ENCODE measurements at regions not wholly inside any gene's neighbourhood (a gene's known extent, or its start where the extent isn't known, plus 50 kb on each side); places are given as distances from the start of the nearest gene placed in this dataset.

GRCh38 chr4:8732681-8733243 is 138.9 kb downstream of the HMX1 start:
- 76% methylated on average over 4 of the region's 5 CpGs for WGBS
- Histone ChIP-seq H3K36me3 (no peaks in the 10 kb centered on the region), H3K4me3 (no peak overlapping the region), H3K27ac (no peak overlapping the region), H3K27me3 (replicated peaks; ENCODE audit: insufficient read depth) (no peaks in the 10 kb centered on the region), H3K9me3 (no peaks in the 10 kb centered on the region), H3K4me1 (replicated peaks) (no peaks in the 10 kb centered on the region)
- TF ChIP-seq POLR2A (IDR thresholded peaks at IDR 0.05) (no peak), POLR2AphosphoS5 (IDR thresholded peaks at IDR 0.05) (no peak)
- TF ChIP-seq, protein P1, sequence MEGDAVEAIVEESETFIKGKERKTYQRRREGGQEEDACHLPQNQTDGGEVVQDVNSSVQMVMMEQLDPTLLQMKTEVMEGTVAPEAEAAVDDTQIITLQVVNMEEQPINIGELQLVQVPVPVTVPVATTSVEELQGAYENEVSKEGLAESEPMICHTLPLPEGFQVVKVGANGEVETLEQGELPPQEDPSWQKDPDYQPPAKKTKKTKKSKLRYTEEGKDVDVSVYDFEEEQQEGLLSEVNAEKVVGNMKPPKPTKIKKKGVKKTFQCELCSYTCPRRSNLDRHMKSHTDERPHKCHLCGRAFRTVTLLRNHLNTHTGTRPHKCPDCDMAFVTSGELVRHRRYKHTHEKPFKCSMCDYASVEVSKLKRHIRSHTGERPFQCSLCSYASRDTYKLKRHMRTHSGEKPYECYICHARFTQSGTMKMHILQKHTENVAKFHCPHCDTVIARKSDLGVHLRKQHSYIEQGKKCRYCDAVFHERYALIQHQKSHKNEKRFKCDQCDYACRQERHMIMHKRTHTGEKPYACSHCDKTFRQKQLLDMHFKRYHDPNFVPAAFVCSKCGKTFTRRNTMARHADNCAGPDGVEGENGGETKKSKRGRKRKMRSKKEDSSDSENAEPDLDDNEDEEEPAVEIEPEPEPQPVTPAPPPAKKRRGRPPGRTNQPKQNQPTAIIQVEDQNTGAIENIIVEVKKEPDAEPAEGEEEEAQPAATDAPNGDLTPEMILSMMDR (IDR thresholded peaks at IDR 0.05): no peak
- no peak for DNase-seq (ENCODE audit: low spot score)
- intact Hi-C loops (cut with DNase I): no loop called here

- no peaks in the 10 kb centered on the region for H3K36me3 ChIP-seq
- DNase-seq (ENCODE audit: low spot score): no peak
- WGBS: 73% methylated on average over 10 of the region's 10 CpGs
- no peak overlapping the region for H3K4me3 ChIP-seq
- no peaks in the 10 kb centered on the region for H3K4me1 ChIP-seq (replicated peaks)
- intact Hi-C loops (cut with DNase I): no loop called here
- H3K27ac ChIP-seq: no peak overlapping the region
- H3K27me3 ChIP-seq (replicated peaks; ENCODE audit: insufficient read depth): no peaks in the 10 kb centered on the region
- no peaks in the 10 kb centered on the region for H3K9me3 ChIP-seq
- TF ChIP-seq, protein P1 (IDR thresholded peaks at IDR 0.05): no peak
- TF ChIP-seq POLR2A (IDR thresholded peaks at IDR 0.05): no peak
- TF ChIP-seq POLR2AphosphoS5 (IDR thresholded peaks at IDR 0.05): no peak
These were observed 139.5 kb downstream of the CPZ start for GRCh38 chr4:8732092-8732491.

DNA sequence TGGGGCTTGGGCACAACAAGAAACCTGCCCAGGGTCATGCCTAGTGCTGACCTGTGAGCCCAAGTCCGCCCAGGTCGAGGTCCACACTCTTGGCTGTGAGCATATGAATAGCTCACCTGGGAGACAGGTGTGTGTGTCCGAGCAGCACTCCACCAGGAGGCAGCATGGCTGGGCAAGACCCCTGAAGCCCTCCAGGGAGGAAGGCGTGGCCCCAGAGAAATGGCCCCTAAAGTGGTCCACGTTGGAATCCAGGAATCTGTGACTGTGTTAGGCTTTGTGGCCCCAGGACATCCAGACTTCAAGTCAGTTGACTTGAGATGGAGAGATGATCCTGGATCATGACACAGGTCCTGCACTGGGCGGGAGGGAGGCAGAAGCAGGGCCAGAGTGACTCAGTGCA is 138.8 kb downstream of the CPZ start:
- H3K4me3 ChIP-seq: no peak overlapping the region
- no peak for TF ChIP-seq POLR2AphosphoS5 (IDR thresholded peaks at IDR 0.05)
- no peak for TF ChIP-seq POLR2A (IDR thresholded peaks at IDR 0.05)
- TF ChIP-seq, protein P1 (IDR thresholded peaks at IDR 0.05): no peak
- H3K9me3 ChIP-seq: no peaks in the 10 kb centered on the region
- WGBS: 82% methylated on average over 6 of the region's 6 CpGs
- intact Hi-C loops (cut with DNase I): no loop called here
- no peak overlapping the region for H3K27ac ChIP-seq
- H3K4me1 ChIP-seq (replicated peaks): no peaks in the 10 kb centered on the region
- H3K27me3 ChIP-seq (replicated peaks; ENCODE audit: insufficient read depth): no peaks in the 10 kb centered on the region
- DNase-seq (ENCODE audit: low spot score): no peak
- H3K36me3 ChIP-seq: no peaks in the 10 kb centered on the region

GRCh38 chr4:8730681-8731080 is 138.1 kb downstream of the CPZ start:
- TF ChIP-seq POLR2AphosphoS5 (IDR thresholded peaks at IDR 0.05) (no peak), POLR2A (IDR thresholded peaks at IDR 0.05) (no peak)
- TF ChIP-seq, protein P1 (IDR thresholded peaks at IDR 0.05): no peak
- Histone ChIP-seq H3K27ac (no peak overlapping the region), H3K27me3 (replicated peaks; ENCODE audit: insufficient read depth) (no peaks in the 10 kb centered on the region), H3K4me3 (no peak overlapping the region), H3K4me1 (replicated peaks) (no peaks in the 10 kb centered on the region), H3K9me3 (no peaks in the 10 kb centered on the region), H3K36me3 (no peaks in the 10 kb centered on the region)
- DNase-seq (ENCODE audit: low spot score): no peak
- intact Hi-C loops (cut with DNase I): no loop called here
- 86% methylated on average over 6 of the region's 6 CpGs for WGBS

- Histone ChIP-seq H3K27me3 (replicated peaks; ENCODE audit: insufficient read depth) (no peaks in the 10 kb centered on the region), H3K36me3 (no peaks in the 10 kb centered on the region), H3K9me3 (no peaks in the 10 kb centered on the region), H3K27ac (no peak overlapping the region), H3K4me1 (replicated peaks) (no peaks in the 10 kb centered on the region), H3K4me3 (no peak overlapping the region)
- TF ChIP-seq, protein P1 (IDR thresholded peaks at IDR 0.05): no peak
- TF ChIP-seq POLR2AphosphoS5 (IDR thresholded peaks at IDR 0.05) (no peak), POLR2A (IDR thresholded peaks at IDR 0.05) (no peak)
- intact Hi-C loops (cut with DNase I): no loop called here
- DNase-seq (ENCODE audit: low spot score): no peak
- WGBS: 94% methylated on average over 9 of the region's 9 CpGs
These were observed 137.6 kb downstream of the CPZ start for GRCh38 chr4:8730159-8730558.
